Keratinocyte (primary cell): ENCODE measurements at regions not wholly inside any gene's neighbourhood (a gene's known extent, or its start where the extent isn't known, plus 50 kb on each side); places are given as distances from the start of the nearest gene placed in this dataset.

Experiments
- DNase-seq: peaks from one replicate; pipeline ENCODE4 v3.0.0-alpha.2; 2011; ENCODE audit warnings: low read depth, missing footprints, low spot score
- FAIRE-seq: peaks from 2 replicates; lab custom pipeline; 2011; peaks lifted over from hg19 to GRCh38; lab: Jason Lieb, UNC
- H2AFZ ChIP-seq: 2 replicates; pipeline ENCODE4 v1.6.0; 2012; ENCODE audit warnings: low read length, control low read depth, inconsistent platforms; ENCODE audit not compliant: control insufficient read depth
- H3K27ac ChIP-seq: 2 replicates; pipeline ENCODE4 v1.5.1; 2011; ENCODE audit warnings: low read length; ENCODE audit not compliant: control insufficient read depth, insufficient read depth
- H3K27me3 ChIP-seq: 3 replicates; pipeline ENCODE4 v1.6.0; 2011; ENCODE audit warnings: low read length; ENCODE audit not compliant: control insufficient read depth, insufficient read depth; ENCODE audit errors: extremely low read depth
- H3K36me3 ChIP-seq, 2 experiments: 2 replicates in 1 of 2; 3 replicates in 1 of 2; pipeline ENCODE4 v1.5.1; 2011; ENCODE audit warnings: low read length in 2 of 2, mild to moderate bottlenecking in 1 of 2; ENCODE audit not compliant: control insufficient read depth in 2 of 2, insufficient read depth in 2 of 2; ENCODE audit errors: extremely low read depth in 1 of 2
- H3K4me1 ChIP-seq: 3 replicates; pipeline ENCODE4 v1.5.1; 2011; ENCODE audit warnings: low read length; ENCODE audit not compliant: control insufficient read depth, insufficient read depth; ENCODE audit errors: extremely low read depth
- H3K4me2 ChIP-seq: 3 replicates; pipeline ENCODE4 v1.6.0; 2011; ENCODE audit warnings: low read depth, low read length; ENCODE audit not compliant: control insufficient read depth, insufficient read depth; ENCODE audit errors: extremely low read depth
- H3K4me3 ChIP-seq, 3 experiments: fragments of 200-600 bp in 1 of 3; sonication (generic) in 1 of 3; 2 replicates in 2 of 3; 3 replicates in 1 of 3; pipeline ENCODE4 v1.5.1; 2011 to 2016; ENCODE audit warnings: low read length in 3 of 3, mild to moderate bottlenecking in 3 of 3, control low read depth in 2 of 3, inconsistent platforms in 1 of 3, low read depth in 1 of 3, mixed read lengths in 1 of 3, mixed run types in 1 of 3, moderate library complexity in 1 of 3; ENCODE audit not compliant: control insufficient read depth in 2 of 3, insufficient read depth in 2 of 3; ENCODE audit errors: extremely low read depth in 1 of 3
- H3K79me2 ChIP-seq: 2 replicates; pipeline ENCODE4 v1.6.0; 2012; ENCODE audit warnings: low read length; ENCODE audit not compliant: control insufficient read depth, insufficient read depth
- H3K9ac ChIP-seq: 3 replicates; pipeline ENCODE4 v1.6.0; 2011; ENCODE audit warnings: low read length; ENCODE audit not compliant: control insufficient read depth, insufficient read depth; ENCODE audit errors: extremely low read depth
- H3K9me1 ChIP-seq: 3 replicates; pipeline ENCODE4 v1.6.0; 2011; ENCODE audit warnings: low read length; ENCODE audit not compliant: control insufficient read depth, insufficient read depth; ENCODE audit errors: extremely low read depth
- H3K9me3 ChIP-seq: 2 replicates; pipeline ENCODE4 v1.5.1; 2012; ENCODE audit warnings: low read depth, low read length; ENCODE audit not compliant: control insufficient read depth
- H4K20me1 ChIP-seq: 3 replicates; pipeline ENCODE4 v1.6.0; 2011; ENCODE audit warnings: low read length; ENCODE audit not compliant: control insufficient read depth, insufficient read depth; ENCODE audit errors: extremely low read depth
- CTCF ChIP-seq, 3 experiments: IDR thresholded peaks in 1 of 3; conservative IDR thresholded peaks in 1 of 3; optimal IDR thresholded peaks in 1 of 3; 2 replicates in 2 of 3; 3 replicates in 1 of 3; pipeline versions ENCODE3 to v1.5.1; 2011; ENCODE audit warnings: low read length in 3 of 3, mild to moderate bottlenecking in 3 of 3, moderate library complexity in 2 of 3, control low read depth in 1 of 3, inconsistent platforms in 1 of 3; ENCODE audit not compliant: insufficient read depth in 2 of 3; ENCODE audit errors: extremely low read depth in 1 of 3
- EZH2 ChIP-seq: IDR thresholded peaks from one replicate; pipeline ENCODE4 v1.6.1; 2012; ENCODE audit warnings: inconsistent platforms, mild to moderate bottlenecking, low read length, moderate library complexity
- dilution Hi-C: fragments of 300-500 bp; cut with MboI; formaldehyde crosslinking; loops from one replicate; pipeline ENCODE4 v1.7.0; 2020; ENCODE audit warnings: low sequenced_read_pairs; ENCODE audit not compliant: extremely low pct_ligation_motif_present

GRCh38 chr13:48857576-48857975, 118.1 kb upstream of the FNDC3A start:
- H3K79me2 ChIP-seq: no peaks in the 10 kb centered on the region

GRCh38 chr13:48858122-48858902, 117.4 kb upstream of the FNDC3A start:
- Histone ChIP-seq H3K9me3 (no peaks in the 10 kb centered on the region), H3K27me3 (no peaks in the 10 kb centered on the region), H3K4me1 (no peaks in the 10 kb centered on the region), H3K4me3 (no peak overlapping the region), H3K9me1 (no peaks in the 10 kb centered on the region), H3K27ac (no peak overlapping the region), H2AFZ (no peak overlapping the region), H3K9ac (no peak overlapping the region), H3K36me3 (no peaks in the 10 kb centered on the region), H3K4me2 (no peak overlapping the region), H4K20me1 (no peaks in the 10 kb centered on the region), H3K79me2 (no peaks in the 10 kb centered on the region)
- TF ChIP-seq EZH2: no peak
- no peak for TF ChIP-seq CTCF (optimal IDR thresholded peaks at IDR 0.05 in 1 of 3, IDR thresholded peaks at IDR 0.05 in 1 of 3, conservative IDR thresholded peaks at IDR 0.05 in 1 of 3; ENCODE audit: extremely low read depth in 1 of 3, insufficient read depth in 2 of 3, low read length in 3 of 3)
- DNase-seq (no peak), FAIRE-seq (no peak)
- dilution Hi-C loops: no loop called here

More at GRCh38 chr13:48857576-48857975, 118.1 kb upstream of the FNDC3A start:
- Histone ChIP-seq H3K9ac (no peak overlapping the region), H3K9me3 (no peaks in the 10 kb centered on the region), H3K36me3 (no peaks in the 10 kb centered on the region), H3K4me3 (no peak overlapping the region), H3K9me1 (no peaks in the 10 kb centered on the region), H4K20me1 (no peaks in the 10 kb centered on the region), H3K4me2 (no peak overlapping the region), H3K27me3 (no peaks in the 10 kb centered on the region), H3K4me1 (no peaks in the 10 kb centered on the region), H2AFZ (no peak overlapping the region), H3K27ac (no peak overlapping the region)
- no peak for DNase-seq
- dilution Hi-C loops: no loop called here
- no peak for FAIRE-seq
- no peak for TF ChIP-seq CTCF (optimal IDR thresholded peaks at IDR 0.05 in 1 of 3, IDR thresholded peaks at IDR 0.05 in 1 of 3, conservative IDR thresholded peaks at IDR 0.05 in 1 of 3; ENCODE audit: extremely low read depth in 1 of 3, insufficient read depth in 2 of 3, low read length in 3 of 3)
- no peak for TF ChIP-seq EZH2
